A673 (cell line): ENCODE measurements at regions not wholly inside any gene's neighbourhood (a gene's known extent, or its start where the extent isn't known, plus 50 kb on each side); places are given as distances from the start of the nearest gene placed in this dataset.
"Not testable (repeated sequence)": the region's sequence is repeated elsewhere in the genome, so short reads cannot be mapped to it uniquely, and the experiment has no call there.

Experiments used
- CTCF ChIP-seq: fragments of 300-800, 200-600 bp; sonication (generic); conservative IDR thresholded peaks from 2 replicates; pipeline ENCODE4 v1.5.1; 2017; ENCODE audit warnings: low read depth, mild to moderate bottlenecking, antibody characterized with exemption, low read length, moderate library complexity, mixed read lengths
- EZH2 ChIP-seq: fragments of 200-600 bp; sonication (generic); IDR thresholded peaks from 2 replicates; pipeline ENCODE4 v1.6.1; 2017; ENCODE audit warnings: borderline replicate concordance, low read depth, mild to moderate bottlenecking, mixed read lengths, antibody characterized with exemption, low read length; ENCODE audit not compliant: poor library complexity, severe bottlenecking

GRCh38 chr18:15066434-15066833 is 318.5 kb downstream of the ANKRD30B start:
- not testable (repeated sequence) for TF ChIP-seq CTCF, EZH2
